ENCODE measurements at regions not wholly inside any gene's neighbourhood (a gene's known extent, or its start where the extent isn't known, plus 50 kb on each side); places are given as distances from the start of the nearest gene placed in this dataset.

- TF ChIP-seq ZNF416 (CRISPR knock-in tag; IDR thresholded peaks at IDR 0.05) (no peak), CTCF (IDR thresholded peaks at IDR 0.05) (no peak), TEAD4 (CRISPR knock-in tag; IDR thresholded peaks at IDR 0.05) (no peak), NR2C2 (CRISPR knock-in tag; IDR thresholded peaks at IDR 0.05) (no peak), FOXK1 (CRISPR knock-in tag; IDR thresholded peaks at IDR 0.05) (no peak), NR3C1 (CRISPR knock-in tag; conservative IDR thresholded peaks at IDR 0.05; ENCODE audit: low read depth) (no peak), ZNF263 (CRISPR knock-in tag; IDR thresholded peaks at IDR 0.05; ENCODE audit: low read depth) (no peak), ZNF232 (CRISPR knock-in tag; IDR thresholded peaks at IDR 0.05) (no peak), NFE2L1 (CRISPR knock-in tag; IDR thresholded peaks at IDR 0.05) (no peak)
Measured at GRCh38 chr17:5769593-5770354, 185.5 kb upstream of the NLRP1 start.
